ENCODE measurements at regions not wholly inside any gene's neighbourhood (a gene's known extent, or its start where the extent isn't known, plus 50 kb on each side); places are given as distances from the start of the nearest gene placed in this dataset.

GRCh38 chr4:100288811-100289529 lies 98.7 kb upstream of the DDIT4L start:
- H3K36me3 Mint-ChIP-seq = no peaks in the 10 kb centered on the region
- peaks cover 0 to 2% (median 0%) of the 10 kb centered on the region in 3 donors for H3K27me3 Mint-ChIP-seq (ENCODE audit: low read depth in 3 of 3)
- no peak overlapping the region for H3K27ac Mint-ChIP-seq
- peaks cover 0 to 13% (median 0%) of the 10 kb centered on the region in 7 donors for H3K9me3 Mint-ChIP-seq
- H3K4me1 Mint-ChIP-seq = no peaks in the 10 kb centered on the region
- no peak overlapping the region for H3K4me3 Mint-ChIP-seq
- H4K20me1 ChIP-seq (ENCODE audit: insufficient read depth, low read length) = no peaks in the 10 kb centered on the region
- H3K9me3 ChIP-seq (replicated peaks in 1 of 2; ENCODE audit: control insufficient read depth in 1 of 2, insufficient read depth in 1 of 2, low read length in 2 of 2) = no peaks in the 10 kb centered on the region
- no peaks in the 10 kb centered on the region for H3K36me3 ChIP-seq (replicated peaks in 1 of 2; ENCODE audit: control insufficient read depth in 1 of 2, insufficient read depth in 2 of 2, low read length in 2 of 2)
- H2AFZ ChIP-seq (ENCODE audit: insufficient read depth, low read depth, low read length, poor library complexity, severe bottlenecking) = no peak overlapping the region
- H3K4me3 ChIP-seq (replicated peaks in 1 of 3; ENCODE audit: low read depth in 2 of 3, low read length in 3 of 3) = no peak overlapping the region
- TF ChIP-seq, protein P1, sequence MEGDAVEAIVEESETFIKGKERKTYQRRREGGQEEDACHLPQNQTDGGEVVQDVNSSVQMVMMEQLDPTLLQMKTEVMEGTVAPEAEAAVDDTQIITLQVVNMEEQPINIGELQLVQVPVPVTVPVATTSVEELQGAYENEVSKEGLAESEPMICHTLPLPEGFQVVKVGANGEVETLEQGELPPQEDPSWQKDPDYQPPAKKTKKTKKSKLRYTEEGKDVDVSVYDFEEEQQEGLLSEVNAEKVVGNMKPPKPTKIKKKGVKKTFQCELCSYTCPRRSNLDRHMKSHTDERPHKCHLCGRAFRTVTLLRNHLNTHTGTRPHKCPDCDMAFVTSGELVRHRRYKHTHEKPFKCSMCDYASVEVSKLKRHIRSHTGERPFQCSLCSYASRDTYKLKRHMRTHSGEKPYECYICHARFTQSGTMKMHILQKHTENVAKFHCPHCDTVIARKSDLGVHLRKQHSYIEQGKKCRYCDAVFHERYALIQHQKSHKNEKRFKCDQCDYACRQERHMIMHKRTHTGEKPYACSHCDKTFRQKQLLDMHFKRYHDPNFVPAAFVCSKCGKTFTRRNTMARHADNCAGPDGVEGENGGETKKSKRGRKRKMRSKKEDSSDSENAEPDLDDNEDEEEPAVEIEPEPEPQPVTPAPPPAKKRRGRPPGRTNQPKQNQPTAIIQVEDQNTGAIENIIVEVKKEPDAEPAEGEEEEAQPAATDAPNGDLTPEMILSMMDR (IDR thresholded peaks at IDR 0.05) = no peak
- no peak overlapping the region for H3K9ac ChIP-seq (ENCODE audit: insufficient read depth, low read length, poor library complexity, severe bottlenecking)
- H3K4me1 ChIP-seq (ENCODE audit: control insufficient read depth in 1 of 2, insufficient read depth in 2 of 2, low read length in 2 of 2) = no peaks in the 10 kb centered on the region
- intact Hi-C loops (cut with micrococcal nuclease) = no loop called here
- DNase-seq = no peak
- no peak overlapping the region for H3K27ac ChIP-seq (ENCODE audit: low read depth in 1 of 2, low read length in 2 of 2)
- H3K4me2 ChIP-seq (replicated peaks; ENCODE audit: extremely low read depth, low read length, poor library complexity, severe bottlenecking) = no peak overlapping the region
- no peaks in the 10 kb centered on the region for H3K79me2 ChIP-seq (ENCODE audit: insufficient read depth, low read length)
- 91% methylated on average over 5 of the region's 5 CpGs for WGBS (ENCODE audit: insufficient coverage)
- H3K27me3 ChIP-seq (ENCODE audit: control insufficient read depth in 2 of 2, insufficient read depth in 2 of 2, low read length in 2 of 2) = no peaks in the 10 kb centered on the region

DNA sequence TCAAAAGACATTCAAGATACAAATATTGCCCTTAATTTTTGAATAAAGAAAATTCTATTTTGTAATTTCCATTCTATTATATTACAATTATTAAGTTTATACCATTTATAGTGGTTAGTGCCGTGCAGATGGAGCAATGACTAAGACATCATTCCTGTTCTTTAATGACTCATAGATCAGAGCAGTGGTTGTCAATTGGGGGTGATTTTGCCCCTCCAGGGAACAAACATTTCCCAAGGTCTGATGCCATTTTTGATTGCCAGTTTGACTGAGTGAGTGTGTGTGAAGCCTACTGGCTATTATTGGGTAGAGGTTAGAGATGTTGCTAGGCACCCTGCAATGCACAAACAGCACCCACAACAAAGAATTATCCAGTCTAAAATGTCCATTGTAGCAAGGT lies 97.9 kb upstream of the DDIT4L start:
- H3K4me3 ChIP-seq (replicated peaks in 1 of 3; ENCODE audit: low read depth in 2 of 3, low read length in 3 of 3) = no peak overlapping the region
- no peak overlapping the region for H3K4me3 Mint-ChIP-seq
- TF ChIP-seq, protein P1 (IDR thresholded peaks at IDR 0.05) = no peak
- no peaks in the 10 kb centered on the region for H3K36me3 Mint-ChIP-seq
- no peak for DNase-seq
- H3K27me3 ChIP-seq (ENCODE audit: control insufficient read depth in 2 of 2, insufficient read depth in 2 of 2, low read length in 2 of 2) = no peaks in the 10 kb centered on the region
- H3K4me1 ChIP-seq (ENCODE audit: control insufficient read depth in 1 of 2, insufficient read depth in 2 of 2, low read length in 2 of 2) = no peaks in the 10 kb centered on the region
- no peak overlapping the region for H2AFZ ChIP-seq (ENCODE audit: insufficient read depth, low read depth, low read length, poor library complexity, severe bottlenecking)
- H3K79me2 ChIP-seq (ENCODE audit: insufficient read depth, low read length) = no peaks in the 10 kb centered on the region
- H4K20me1 ChIP-seq (ENCODE audit: insufficient read depth, low read length) = no peaks in the 10 kb centered on the region
- no peak overlapping the region for H3K27ac ChIP-seq (ENCODE audit: low read depth in 1 of 2, low read length in 2 of 2)
- intact Hi-C loops (cut with micrococcal nuclease) = no loop called here
- H3K27ac Mint-ChIP-seq = no peak overlapping the region
- WGBS (ENCODE audit: insufficient coverage) = no CpG with 5 or more reads among the region's 1 CpG
- no peaks in the 10 kb centered on the region for H3K4me1 Mint-ChIP-seq
- H3K36me3 ChIP-seq (replicated peaks in 1 of 2; ENCODE audit: control insufficient read depth in 1 of 2, insufficient read depth in 2 of 2, low read length in 2 of 2) = no peaks in the 10 kb centered on the region
- no peaks in the 10 kb centered on the region for H3K9me3 ChIP-seq (replicated peaks in 1 of 2; ENCODE audit: control insufficient read depth in 1 of 2, insufficient read depth in 1 of 2, low read length in 2 of 2)
- H3K27me3 Mint-ChIP-seq (ENCODE audit: low read depth in 3 of 3) = peaks cover 0 to 2% (median 0%) of the 10 kb centered on the region in 3 donors
- no peak overlapping the region for H3K4me2 ChIP-seq (replicated peaks; ENCODE audit: extremely low read depth, low read length, poor library complexity, severe bottlenecking)
- no peak overlapping the region for H3K9ac ChIP-seq (ENCODE audit: insufficient read depth, low read length, poor library complexity, severe bottlenecking)
- H3K9me3 Mint-ChIP-seq = peaks cover 0 to 14% (median 1%) of the 10 kb centered on the region in 7 donors

Measured in CD14-positive monocyte (primary cell).